Testis (tissue), 2 donors: ENCODE measurements at regions not wholly inside any gene's neighbourhood (a gene's known extent, or its start where the extent isn't known, plus 50 kb on each side); places are given as distances from the start of the nearest gene placed in this dataset.

Experiments
- DNase-seq: peaks from one replicate; pipeline ENCODE4 v3.0.0-alpha.2; 2019
- H3K27ac ChIP-seq, 2 donors: fragments of 200-600 bp; sonication (generic); one replicate each; pipeline ENCODE4 v1.5.1; 2019
- H3K27me3 ChIP-seq: fragments of 200-600 bp; sonication (generic); one replicate; pipeline ENCODE4 v1.5.1; 2019
- H3K36me3 ChIP-seq: fragments of 200-600 bp; sonication (generic); one replicate; pipeline ENCODE4 v1.5.1; 2017; ENCODE audit warnings: low read depth; ENCODE audit errors: missing control alignments
- H3K4me1 ChIP-seq: fragments of 200-600 bp; sonication (generic); one replicate; pipeline ENCODE4 v1.5.1; 2019
- H3K4me3 ChIP-seq, 2 donors: fragments of 200-600 bp; sonication (generic); one replicate each; pipeline ENCODE4 v1.5.1; 2017 to 2019
- H3K9me3 ChIP-seq: fragments of 200-600 bp; sonication (generic); one replicate; pipeline ENCODE4 v1.5.1; 2017
- POLR2A ChIP-seq: fragments of 450-650 bp; IDR thresholded peaks from one replicate; pipeline ENCODE4 v1.6.1; 2017; ENCODE audit warnings: antibody characterized with exemption, mild to moderate bottlenecking, moderate library complexity
- WGBS, 2 donors: methylation state at CpG; one replicate each; pipeline ENCODE4 v1.1.5; 2018; 5-methylcytosine and 5-hydroxymethylcytosine counted together
- intact Hi-C: fragments of 100-400 bp; cut with DNase I; formaldehyde crosslinking; loops from one replicate; pipeline ENCODE4 v1.15.1; 2023; ENCODE audit warnings: low total_unique reads
- TF ChIP-seq, protein P1 (sequence below), 3 experiments: fragments of 450-650 bp in 2 of 3; fragments of 200-600 bp in 1 of 3; sonication (generic) in 1 of 3; IDR thresholded peaks; one replicate each; pipeline ENCODE4 v1.5.1; 2016 to 2019; ENCODE audit warnings: antibody characterized with exemption in 3 of 3, mild to moderate bottlenecking in 2 of 3, moderate library complexity in 1 of 3

- H3K4me3 ChIP-seq, result no peak overlapping the region
- no peaks in the 10 kb centered on the region for H3K36me3 ChIP-seq
- intact Hi-C loops, result no loop called here
- no peaks in the 10 kb centered on the region for H3K4me1 ChIP-seq
- no peak for DNase-seq
- 90 to 92% methylated on average over 1 of the region's 1 CpG for WGBS, 2 donors
- no peaks in the 10 kb centered on the region for H3K9me3 ChIP-seq
- no peak overlapping the region for H3K27ac ChIP-seq
- no peak for TF ChIP-seq POLR2A
- TF ChIP-seq, protein P1, sequence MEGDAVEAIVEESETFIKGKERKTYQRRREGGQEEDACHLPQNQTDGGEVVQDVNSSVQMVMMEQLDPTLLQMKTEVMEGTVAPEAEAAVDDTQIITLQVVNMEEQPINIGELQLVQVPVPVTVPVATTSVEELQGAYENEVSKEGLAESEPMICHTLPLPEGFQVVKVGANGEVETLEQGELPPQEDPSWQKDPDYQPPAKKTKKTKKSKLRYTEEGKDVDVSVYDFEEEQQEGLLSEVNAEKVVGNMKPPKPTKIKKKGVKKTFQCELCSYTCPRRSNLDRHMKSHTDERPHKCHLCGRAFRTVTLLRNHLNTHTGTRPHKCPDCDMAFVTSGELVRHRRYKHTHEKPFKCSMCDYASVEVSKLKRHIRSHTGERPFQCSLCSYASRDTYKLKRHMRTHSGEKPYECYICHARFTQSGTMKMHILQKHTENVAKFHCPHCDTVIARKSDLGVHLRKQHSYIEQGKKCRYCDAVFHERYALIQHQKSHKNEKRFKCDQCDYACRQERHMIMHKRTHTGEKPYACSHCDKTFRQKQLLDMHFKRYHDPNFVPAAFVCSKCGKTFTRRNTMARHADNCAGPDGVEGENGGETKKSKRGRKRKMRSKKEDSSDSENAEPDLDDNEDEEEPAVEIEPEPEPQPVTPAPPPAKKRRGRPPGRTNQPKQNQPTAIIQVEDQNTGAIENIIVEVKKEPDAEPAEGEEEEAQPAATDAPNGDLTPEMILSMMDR (IDR thresholded peaks at IDR 0.05), result no peak
- H3K27me3 ChIP-seq, result no peaks in the 10 kb centered on the region
These were observed 86.2 kb upstream of the BEND6 start for GRCh38 chr6:56868687-56869086.

- no peaks in the 10 kb centered on the region for H3K36me3 ChIP-seq
- H3K4me1 ChIP-seq, result no peaks in the 10 kb centered on the region
- H3K27me3 ChIP-seq, result no peaks in the 10 kb centered on the region
- intact Hi-C loops, result no loop called here
- H3K9me3 ChIP-seq, result no peaks in the 10 kb centered on the region
- DNase-seq, result no peak
- H3K4me3 ChIP-seq, result no peak overlapping the region
- WGBS, 2 donors, result 79 to 93% methylated on average over 2 of the region's 2 CpGs
- H3K27ac ChIP-seq, result no peak overlapping the region
- no peak for TF ChIP-seq POLR2A
- TF ChIP-seq, protein P1 (IDR thresholded peaks at IDR 0.05), result no peak
These were observed 87.9 kb upstream of the BEND6 start for GRCh38 chr6:56866917-56867522.

- Histone ChIP-seq H3K27ac (no peak overlapping the region), H3K27me3 (no peaks in the 10 kb centered on the region), H3K9me3 (no peaks in the 10 kb centered on the region), H3K4me3 (no peak overlapping the region), H3K4me1 (no peaks in the 10 kb centered on the region), H3K36me3 (no peaks in the 10 kb centered on the region)
- no peak for DNase-seq
- intact Hi-C loops, result no loop called here
- 89 to 93% methylated on average over 1 of the region's 1 CpG for WGBS, 2 donors
- TF ChIP-seq, protein P1 (IDR thresholded peaks at IDR 0.05), result no peak
- TF ChIP-seq POLR2A, result no peak
These were observed 89.6 kb upstream of the BEND6 start for GRCh38 chr6:56865081-56865875.

DNA sequence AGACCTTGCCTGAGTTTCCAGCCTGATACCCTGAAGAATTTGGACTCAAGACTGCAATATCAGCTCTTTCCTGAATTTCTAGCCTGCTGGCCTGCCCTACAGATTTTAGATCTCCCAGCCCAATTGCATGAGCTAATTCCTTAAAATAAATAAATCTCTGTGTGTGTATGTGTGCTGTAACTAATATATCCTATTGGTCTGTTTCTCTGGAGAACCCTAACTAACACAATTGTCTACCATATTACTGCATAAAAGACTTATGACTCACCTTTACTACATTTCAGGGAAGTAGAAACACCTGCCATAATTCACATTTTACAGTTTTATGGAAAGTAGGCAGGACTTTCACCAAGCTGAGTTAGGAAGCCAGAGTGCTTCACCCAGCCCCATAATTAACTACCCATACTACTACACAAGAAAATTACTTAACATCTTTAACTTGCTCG lies 90.7 kb upstream of the BEND6 start:
- intact Hi-C loops, result no loop called here
- TF ChIP-seq POLR2A, result no peak
- TF ChIP-seq, protein P1 (IDR thresholded peaks at IDR 0.05), result no peak
- DNase-seq, result no peak
- H3K27me3 ChIP-seq, result no peaks in the 10 kb centered on the region
- H3K9me3 ChIP-seq, result no peaks in the 10 kb centered on the region
- 88 to 89% methylated on average over 1 of the region's 1 CpG for WGBS, 2 donors
- H3K27ac ChIP-seq, result no peak overlapping the region
- no peak overlapping the region for H3K4me3 ChIP-seq
- no peaks in the 10 kb centered on the region for H3K36me3 ChIP-seq
- no peaks in the 10 kb centered on the region for H3K4me1 ChIP-seq
